ENCODE measurements at regions not wholly inside any gene's neighbourhood (a gene's known extent, or its start where the extent isn't known, plus 50 kb on each side); places are given as distances from the start of the nearest gene placed in this dataset.

GRCh38 chr4:158099686-158100085 is 73.1 kb downstream of the GASK1B start:
- no peak for TF ChIP-seq CTCF (IDR thresholded peaks at IDR 0.05)
- TF ChIP-seq POLR2A (IDR thresholded peaks at IDR 0.05): no peak

Measured in esophagus squamous epithelium (tissue), 4 donors.